Left colon (tissue), 2 donors: ENCODE measurements at regions not wholly inside any gene's neighbourhood (a gene's known extent, or its start where the extent isn't known, plus 50 kb on each side); places are given as distances from the start of the nearest gene placed in this dataset.
"Not testable (repeated sequence)": the region's sequence is repeated elsewhere in the genome, so short reads cannot be mapped to it uniquely, and the experiment has no call there.

Experiments used
- ATAC-seq: fragments of 200-7000 bp; cut with Tn5 transposase; one replicate; pipeline ENCODE4 v1.9.1; 2020; ENCODE audit warnings: mild to moderate bottlenecking, moderate library complexity
- DNase-seq, 2 donors: peaks; one replicate each; pipeline ENCODE4 v3.0.0-alpha.2; 2020
- intact Hi-C, 2 donors: fragments of 100-400 bp; cut with DNase I in 1 of 2; cut with micrococcal nuclease in 1 of 2; formaldehyde crosslinking; loops; one replicate each; pipeline versions ENCODE4 v1.11.2 to v1.14.0; 2022; cut with DNase I, micrococcal nuclease
- donor health status: DM: no; HTN: no; CAD: no.
- donor health status: DM: yes; HTN: yes; CAD: no.

DNA sequence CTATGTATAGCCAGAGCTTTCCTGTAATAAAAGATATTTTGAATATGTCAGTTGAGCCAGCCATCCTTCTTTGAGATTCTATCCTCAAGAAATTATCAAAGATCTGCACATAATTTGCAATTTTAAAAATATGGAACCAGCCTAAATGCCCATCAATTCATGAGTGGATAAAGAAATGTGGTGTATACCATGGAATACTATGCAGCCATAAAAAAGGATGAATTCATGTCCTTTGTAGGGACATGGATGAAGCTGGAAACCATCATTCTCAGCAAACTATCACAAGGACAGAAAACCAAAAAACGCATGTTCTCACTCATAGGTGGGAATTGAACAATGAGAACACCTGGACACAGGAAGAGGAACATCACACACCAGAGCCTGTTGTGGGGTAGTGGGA is 150.5 kb upstream of the TOP1 start:
- ATAC-seq, intact Hi-C loops: not testable (repeated sequence)

DNA sequence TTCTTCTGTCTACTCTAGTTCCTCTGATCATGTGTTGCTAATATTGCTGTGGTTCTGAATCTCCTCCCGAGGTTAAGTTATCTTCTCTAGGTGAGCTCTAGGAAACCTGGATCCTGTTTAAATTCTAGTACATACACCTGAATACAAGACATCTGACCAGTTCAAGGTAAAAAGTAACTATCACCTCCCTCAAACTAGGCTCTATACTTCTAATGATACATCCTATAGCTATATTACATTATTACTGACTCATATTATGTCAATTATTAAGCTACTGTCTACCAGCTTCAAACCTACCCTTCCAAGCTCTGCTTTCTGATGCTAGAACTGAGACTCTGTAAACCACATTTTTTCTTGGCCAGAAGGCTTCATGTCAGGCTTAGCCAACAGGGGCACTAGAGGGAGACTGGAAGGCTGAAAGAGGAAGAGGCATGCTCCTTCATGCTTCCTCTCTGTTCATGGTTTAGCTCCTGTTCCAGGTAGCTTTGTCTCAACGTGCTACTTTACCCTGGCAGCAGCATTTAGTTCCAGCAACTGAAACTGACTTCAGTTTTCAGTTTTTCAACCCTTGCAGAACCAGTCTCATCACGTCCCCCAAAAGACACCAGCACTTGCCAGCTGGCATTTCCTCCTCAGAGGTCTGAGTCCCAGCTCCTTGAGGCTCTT is 148.4 kb upstream of the TOP1 start:
- no peak for DNase-seq
- intact Hi-C loops = no loop called here

More for the DNA sequence above, 150.5 kb upstream of the TOP1 start:
- DNase-seq = not testable (repeated sequence)

DNA sequence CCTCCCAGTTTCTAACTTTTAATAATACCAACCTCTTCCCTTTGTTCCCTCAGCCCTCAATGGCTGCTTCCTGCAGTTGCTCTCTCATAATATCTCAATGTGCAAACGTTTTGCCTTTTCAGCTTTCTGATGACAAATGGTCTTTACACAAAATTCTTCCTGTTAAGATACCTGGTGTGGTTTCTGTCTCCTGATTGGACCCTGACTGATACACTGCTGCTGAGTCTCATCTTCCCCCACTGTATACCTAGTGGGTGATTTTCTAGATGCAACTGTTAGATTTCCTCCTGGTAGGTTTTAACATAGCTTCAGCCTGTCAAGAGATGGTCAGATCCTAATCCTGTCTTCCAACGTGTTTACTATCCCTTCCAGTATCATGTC is 147.9 kb upstream of the TOP1 start:
- intact Hi-C loops = no loop called here
- no peak for ATAC-seq

More for the DNA sequence above, 148.4 kb upstream of the TOP1 start:
- ATAC-seq = no peak

DNA sequence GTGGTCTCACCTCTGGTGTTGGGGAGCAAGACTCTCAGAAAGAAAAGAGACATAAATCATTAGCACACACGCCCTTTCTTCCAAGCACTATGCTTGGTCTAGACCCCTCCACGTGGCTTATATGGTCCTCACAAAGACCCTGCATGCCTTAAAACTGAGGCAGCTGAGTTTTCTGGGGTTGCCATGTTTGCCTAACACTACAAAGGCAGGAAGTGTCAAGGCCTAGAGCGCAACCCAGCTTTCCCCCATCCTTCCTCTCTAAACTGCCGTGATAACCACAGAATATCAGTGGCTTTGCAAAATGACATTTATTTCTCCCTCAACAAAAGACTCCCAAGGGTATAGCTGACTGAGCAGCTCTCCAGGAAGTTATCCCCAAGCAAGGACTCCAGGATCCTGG is 146.5 kb upstream of the TOP1 start:
- intact Hi-C loops = no loop called here
- ATAC-seq = no peak
- no peak for DNase-seq

More for the DNA sequence above, 147.9 kb upstream of the TOP1 start:
- DNase-seq = no peak

DNA sequence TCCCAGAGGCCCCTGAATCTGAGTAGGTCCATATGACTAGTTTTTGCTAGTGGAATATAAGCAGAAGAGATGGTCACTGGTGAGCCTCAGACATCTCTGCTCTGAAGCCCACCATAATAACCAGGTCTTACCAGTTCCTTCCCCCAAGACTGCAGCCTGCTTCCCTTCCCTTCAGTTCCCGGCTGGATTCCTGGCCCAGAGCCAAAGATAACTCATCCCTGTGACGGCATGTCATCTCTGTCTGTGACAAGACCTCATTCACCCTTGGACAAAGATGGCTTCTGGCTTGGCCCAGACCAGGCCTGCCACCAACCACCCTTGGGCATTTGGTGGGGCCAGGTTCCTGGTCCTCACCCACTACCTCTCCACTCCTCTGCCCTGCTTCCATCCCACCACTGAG is 145.5 kb upstream of the TOP1 start:
- DNase-seq (no peak), ATAC-seq (no peak)
- intact Hi-C loops = no loop called here

DNA sequence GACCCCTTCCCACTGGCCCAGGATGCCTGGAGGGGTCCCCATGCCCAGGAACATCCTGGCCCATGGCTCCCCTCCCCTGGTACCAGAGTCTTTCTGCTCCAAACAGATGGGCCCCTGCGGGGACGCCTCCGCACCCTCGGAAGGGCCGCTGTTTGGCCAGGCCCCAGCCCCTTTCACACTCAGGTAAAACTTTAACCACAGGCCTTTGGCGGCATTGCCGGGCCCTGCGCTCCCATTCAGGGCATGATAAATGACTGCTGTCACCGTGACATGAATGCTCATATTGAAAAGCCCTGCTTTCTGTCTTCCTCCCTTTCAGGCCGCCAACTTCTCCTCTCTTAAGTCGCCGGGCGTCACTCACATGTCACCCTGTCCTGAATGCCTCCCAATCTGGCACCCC is 141.5 kb upstream of the TOP1 start:
- DNase-seq = no peak
- intact Hi-C loops = no loop called here
- ATAC-seq = no peak

DNA sequence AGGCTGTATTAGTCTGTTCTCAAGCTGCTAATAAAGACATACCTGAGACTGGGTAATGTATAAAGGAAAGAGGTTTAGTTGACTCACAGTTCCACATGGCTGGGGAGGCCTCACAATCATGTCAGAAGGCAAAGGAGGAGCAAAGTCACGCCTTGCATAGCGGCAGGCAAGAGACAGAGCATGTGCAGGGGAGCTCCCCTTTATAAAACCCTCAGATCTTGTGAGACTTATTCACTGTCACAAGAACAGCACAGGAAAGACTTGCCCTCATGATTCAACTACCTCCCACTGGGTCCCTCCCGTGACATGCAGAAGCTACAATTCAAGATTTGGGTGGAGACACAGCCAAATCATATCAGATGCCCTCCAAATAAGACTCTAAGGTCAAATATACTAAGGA is 139.4 kb upstream of the TOP1 start:
- DNase-seq, intact Hi-C loops, ATAC-seq: not testable (repeated sequence)

DNA sequence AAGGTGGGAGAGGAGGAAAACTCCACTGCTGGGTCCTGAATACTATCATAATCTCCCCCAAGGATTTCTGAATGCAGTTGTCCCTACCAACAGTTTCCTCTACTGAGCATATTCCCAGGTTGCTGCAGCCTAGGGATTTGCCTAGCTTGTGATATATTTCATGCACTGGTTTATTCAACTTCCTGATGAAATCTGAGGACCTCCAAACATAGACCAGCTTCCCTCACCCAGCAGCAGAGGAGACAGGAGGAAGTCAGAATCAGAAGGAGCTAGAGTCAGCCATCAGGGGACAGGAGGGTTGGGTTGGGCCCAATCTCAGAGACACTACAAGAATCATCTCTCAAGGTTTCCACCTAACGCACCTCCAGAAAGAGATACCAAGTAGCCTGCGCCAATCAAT is 138.4 kb upstream of the TOP1 start:
- no peak for ATAC-seq
- DNase-seq = no peak
- intact Hi-C loops = no loop called here

DNA sequence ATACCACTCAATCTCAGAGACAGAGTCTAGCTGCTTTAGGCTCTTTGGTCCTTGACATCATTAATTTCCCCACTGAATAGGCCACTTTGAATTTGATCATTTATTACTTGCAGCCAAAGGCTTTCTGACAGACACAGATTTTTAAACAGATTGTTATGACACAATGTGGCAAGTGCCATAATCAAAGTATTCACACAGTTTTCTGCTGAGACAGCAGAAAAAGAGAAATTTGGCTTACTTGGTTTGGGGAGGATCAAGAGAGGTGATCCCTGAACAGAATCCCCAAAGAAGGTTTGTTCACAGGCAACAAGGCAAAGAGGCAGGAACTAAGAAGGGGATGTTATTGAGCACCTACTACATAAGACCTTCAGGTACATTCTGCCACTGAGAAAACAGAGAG is 138.0 kb upstream of the TOP1 start:
- intact Hi-C loops = no loop called here
- DNase-seq (no peak), ATAC-seq (no peak)

DNA sequence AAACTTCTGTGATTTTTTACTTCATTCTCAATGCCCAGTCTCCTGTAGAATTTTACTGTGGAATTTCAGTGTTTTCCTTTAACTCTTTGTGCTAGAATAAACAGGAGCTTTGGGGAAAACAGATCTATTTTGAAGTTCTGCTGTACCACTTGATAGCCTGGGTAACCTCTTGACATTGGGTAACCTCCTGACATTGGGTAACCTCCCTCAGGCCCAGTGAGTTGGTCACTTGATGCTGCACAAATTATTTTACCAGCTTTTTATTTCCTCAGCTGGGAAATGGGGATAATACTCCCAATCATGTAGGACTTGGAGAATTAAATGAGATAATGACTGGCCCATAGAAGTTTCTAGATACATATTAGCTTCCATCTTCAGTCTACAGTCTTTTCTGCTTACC is 137.3 kb upstream of the TOP1 start:
- intact Hi-C loops = no loop called here
- no peak for ATAC-seq
- no peak for DNase-seq

DNA sequence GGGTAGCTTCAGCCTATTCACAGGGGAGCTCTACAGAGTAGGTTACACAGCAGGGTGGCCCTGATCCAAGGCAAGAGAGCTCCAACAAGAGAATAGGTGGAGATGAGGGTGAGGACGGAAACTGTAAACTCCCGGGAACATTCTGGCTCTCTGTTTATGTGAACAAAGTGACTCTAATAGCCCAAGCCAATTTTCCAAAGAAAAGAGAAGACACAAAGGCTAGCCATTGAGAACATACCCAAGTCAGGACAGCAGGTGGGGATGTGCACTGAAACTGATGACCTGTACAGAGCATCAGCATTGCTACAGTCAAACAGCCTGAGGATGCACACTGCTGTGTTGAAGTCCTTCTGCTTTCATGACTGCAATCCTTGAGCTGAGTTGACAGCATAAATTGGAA is 136.0 kb upstream of the TOP1 start:
- DNase-seq (no peak), ATAC-seq (no peak)
- intact Hi-C loops = no loop called here

DNA sequence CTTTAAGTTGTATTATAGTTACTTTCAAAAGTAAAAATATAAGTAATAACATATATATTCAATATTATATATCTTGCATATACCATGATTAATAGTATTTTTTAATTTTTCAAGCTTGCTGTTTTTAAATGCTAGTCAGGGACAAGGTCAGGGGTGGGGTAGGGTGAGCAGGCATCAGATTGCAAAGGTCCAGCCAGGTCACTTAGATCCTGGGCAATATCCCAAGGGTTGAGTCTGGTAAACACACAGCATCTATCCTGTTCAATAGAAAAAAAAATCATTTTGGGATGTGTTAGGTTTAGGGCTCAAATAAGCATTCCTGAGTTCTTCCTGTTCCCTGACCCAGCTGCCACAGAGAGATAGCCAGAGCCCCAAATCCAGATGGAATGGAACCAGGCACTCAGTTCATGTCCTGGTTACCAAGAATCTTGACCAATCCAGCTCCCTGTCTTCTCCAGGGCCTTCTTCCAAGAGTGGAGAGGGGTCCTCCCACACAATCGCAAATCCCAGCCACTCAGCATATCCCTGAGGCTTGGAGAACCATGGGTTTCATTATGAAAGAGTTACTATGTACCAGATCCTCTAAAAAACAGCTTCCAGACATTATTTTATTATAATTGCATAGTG is 134.9 kb upstream of the TOP1 start:
- no peak for ATAC-seq

DNA sequence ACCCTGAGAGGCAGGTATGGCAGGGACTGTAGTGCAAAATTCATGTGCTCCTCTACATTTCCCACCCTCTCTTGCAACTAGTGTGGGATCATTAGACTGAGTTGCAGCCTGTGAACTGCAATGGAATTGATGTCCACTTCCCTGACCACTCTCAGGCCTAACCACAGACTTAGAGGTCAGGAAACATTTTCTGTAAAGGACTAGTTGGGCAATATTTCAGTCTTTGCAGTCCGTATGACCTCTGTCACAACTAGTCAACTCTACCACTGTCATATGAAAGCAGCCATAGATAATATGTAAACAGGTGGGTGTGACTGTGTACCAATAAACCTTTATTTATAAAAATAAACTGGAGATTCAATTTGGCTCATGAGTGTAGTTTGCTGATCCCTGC is 134.4 kb upstream of the TOP1 start:
- ATAC-seq = no peak
- DNase-seq = no peak
- intact Hi-C loops = no loop called here

More for the DNA sequence above, 134.9 kb upstream of the TOP1 start:
- intact Hi-C loops = no loop called here
- no peak for DNase-seq

DNA sequence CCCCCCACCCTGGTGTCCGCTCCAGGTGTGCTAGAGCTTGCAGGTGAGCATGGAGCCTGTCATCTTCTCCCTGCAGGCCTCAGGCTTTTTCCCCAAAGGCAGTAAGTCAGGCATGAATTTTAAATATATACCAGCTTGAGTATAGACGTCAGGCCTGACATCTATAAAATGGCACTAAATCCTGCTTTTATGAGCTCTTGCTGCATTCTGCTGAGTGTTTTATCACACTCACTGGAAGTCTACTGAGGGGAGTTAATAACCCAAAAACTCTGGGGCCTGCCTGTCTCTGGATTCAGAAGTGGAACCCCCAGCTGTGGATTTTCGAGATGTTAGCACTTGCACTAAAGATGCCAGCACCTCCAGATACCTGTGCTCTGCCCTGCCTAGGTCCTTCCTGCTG is 133.4 kb upstream of the TOP1 start:
- no peak for DNase-seq
- intact Hi-C loops = no loop called here
- ATAC-seq = no peak

DNA sequence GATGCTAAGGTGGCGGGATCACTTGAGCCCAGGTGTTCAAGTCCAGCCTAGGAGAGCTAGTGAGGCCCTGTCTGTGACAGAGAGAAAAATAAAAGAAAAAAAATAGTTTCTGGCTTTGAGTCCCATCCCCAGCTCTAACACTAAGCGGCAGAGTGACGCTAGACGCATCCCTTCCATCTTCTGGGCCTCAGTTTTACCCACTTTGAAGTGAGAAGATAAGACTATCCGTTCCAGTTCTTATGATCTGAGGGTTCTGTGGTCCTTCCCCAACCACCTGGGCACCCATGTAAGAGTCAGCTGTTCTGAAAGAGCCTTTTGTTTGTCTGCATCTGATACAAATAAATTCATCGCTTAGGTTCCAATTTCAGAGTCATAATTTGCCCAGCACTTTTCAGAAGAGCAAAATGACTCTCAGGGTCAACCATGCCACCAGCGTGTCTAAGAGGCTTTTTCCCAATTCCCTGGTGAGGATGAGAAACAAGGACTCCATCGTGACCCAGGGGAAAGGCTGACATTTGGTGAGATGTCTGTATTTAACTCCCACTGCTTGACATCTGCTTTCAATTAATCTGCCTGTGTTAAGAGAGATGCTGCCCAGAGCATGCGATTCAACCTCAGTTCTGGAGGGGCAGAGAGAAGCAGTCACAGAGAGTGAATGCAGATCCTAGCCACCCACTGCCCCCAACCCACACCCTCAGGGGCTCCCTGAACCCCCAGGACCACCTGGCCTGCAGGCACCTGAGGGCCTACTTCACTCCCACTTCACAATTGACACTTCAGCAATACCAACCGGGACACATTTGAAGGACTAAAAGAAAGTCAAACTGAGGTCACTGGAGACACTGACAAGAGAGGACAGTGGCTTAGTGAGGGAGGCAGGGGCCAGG is 131.6 kb upstream of the TOP1 start:
- no peak for DNase-seq
- intact Hi-C loops = no loop called here

DNA sequence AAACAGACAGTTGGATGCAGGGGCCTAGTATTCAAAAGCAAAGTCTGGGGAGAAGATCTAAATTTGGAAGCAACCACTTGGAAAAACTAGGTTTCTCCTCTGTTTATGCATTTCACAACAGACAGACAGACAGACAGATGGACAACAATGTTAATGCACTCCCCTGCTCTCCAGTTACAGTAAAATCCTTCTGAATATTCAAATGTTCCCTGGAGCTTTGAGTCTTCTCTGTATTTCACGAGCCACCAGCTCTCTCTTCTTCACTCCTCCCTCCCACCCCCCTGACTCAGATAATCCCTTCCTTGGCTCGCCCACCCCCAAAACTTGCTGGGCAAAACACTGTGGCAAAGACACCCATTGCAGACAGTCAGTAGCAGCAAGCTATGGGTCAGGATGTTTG is 129.3 kb upstream of the TOP1 start:
- DNase-seq = no peak
- intact Hi-C loops = no loop called here
- ATAC-seq = no peak

More for the DNA sequence above, 131.6 kb upstream of the TOP1 start:
- no peak for ATAC-seq

DNA sequence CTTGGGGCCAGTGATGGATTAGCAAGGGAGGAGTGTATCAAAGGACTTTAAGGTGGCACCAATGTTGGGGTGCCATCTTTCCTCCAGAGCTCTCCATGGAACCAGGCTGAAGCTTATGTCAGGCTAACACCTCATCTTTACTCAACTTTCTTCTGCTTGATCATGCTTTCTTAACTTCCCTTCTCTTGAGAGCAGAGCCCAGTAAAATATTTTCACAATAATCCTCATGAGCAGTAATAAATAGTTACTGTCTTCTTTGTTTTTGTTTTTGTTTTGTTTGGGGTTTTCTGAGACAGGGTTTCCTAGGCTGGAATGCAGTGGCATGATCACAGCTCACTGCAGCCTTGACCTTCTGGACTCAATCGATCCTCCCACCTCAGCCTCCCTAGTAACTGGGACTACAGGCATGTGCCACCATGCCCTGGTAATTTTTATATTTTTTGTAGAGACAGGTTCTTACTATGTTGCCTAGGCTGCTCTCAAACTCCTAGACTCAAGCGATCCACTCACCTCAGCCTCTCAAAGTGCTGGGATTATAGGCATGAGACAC is 127.9 kb upstream of the TOP1 start:
- intact Hi-C loops = no loop called here
- ATAC-seq (no peak), DNase-seq (no peak)

DNA sequence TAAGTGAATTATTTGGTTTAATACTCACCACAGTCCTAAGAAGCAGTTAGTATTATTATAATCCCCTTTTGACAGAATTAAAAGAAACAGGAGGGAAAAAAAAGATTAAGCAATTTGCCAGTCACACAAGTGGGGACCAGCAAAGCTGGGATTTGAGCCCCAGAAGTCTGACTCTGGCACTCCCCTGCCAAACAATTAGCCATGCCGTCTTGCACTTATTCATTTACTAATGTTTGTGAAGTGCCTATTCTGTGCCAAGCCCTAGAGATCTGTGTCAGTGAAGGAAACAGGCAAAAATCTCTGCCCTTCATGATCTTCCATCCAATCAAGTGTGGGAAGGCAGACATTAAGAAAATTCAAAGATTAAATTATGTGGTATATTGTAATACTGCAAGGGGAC is 126.0 kb upstream of the TOP1 start:
- ATAC-seq (no peak), DNase-seq (no peak)
- intact Hi-C loops = no loop called here

DNA sequence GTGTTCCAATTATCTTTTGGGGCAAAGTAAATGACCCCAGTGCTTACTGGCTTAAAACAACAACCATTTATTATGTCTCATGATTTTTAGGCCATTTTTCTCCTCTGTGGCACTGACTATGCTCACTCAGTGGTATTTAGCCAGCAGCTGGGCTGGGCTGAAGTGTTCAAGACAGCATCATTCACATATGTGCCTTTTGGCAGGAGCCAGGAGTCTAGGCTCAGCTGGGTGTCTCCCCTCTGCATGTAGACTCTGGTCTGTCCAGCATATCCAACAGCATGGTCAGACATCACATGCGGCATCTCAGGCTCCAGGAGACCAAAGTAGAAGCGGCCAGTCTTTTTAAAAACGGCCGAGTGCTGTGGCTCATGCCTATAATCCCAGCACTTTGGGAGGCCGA is 120.3 kb upstream of the TOP1 start:
- DNase-seq (no peak), ATAC-seq (no peak)
- intact Hi-C loops = no loop called here

DNA sequence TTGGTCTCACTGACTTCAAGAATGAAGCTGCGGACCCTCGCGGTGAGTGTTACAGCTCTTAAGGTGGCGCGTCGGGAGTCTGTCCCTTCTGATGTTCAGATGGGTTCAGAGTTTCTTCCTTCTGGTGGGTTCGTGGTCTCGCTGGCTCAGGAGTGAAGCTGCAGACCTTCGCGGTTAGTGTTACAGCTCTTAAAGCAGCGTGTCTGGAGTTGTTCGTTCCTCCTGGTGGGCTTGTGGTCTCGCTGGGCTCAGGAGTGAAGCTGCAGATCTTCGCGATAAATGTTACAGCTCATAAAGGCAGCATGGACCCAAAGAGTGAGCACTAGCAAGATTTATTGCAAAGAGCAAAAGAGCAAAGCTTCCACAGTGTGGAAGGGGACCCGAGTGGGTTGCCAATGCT is 119.1 kb upstream of the TOP1 start:
- ATAC-seq, intact Hi-C loops, DNase-seq: not testable (repeated sequence)
